ENCODE measurements at regions not wholly inside any gene's neighbourhood (a gene's known extent, or its start where the extent isn't known, plus 50 kb on each side); places are given as distances from the start of the nearest gene placed in this dataset.
A peak's percentile ranks its signal among the peaks of the same experiment; 100 is the strongest.

GRCh38 chr2:71742953-71743601, 289.7 kb downstream of the DYSF start:
- peak overlapping the region in 2 of 5 donors; percentile 39 to 74 for H3K27ac ChIP-seq
- peak in 1 of 2 donors; percentile 68 for DNase-seq
- 59 to 76% (median 70%) methylated on average over 16 of the region's 16 CpGs for WGBS, 5 donors
- H3K36me3 ChIP-seq: no peaks in the 10 kb centered on the region
- H3K4me3 ChIP-seq: no peak overlapping the region
- H3K9me3 ChIP-seq: no peaks in the 10 kb centered on the region
- no peaks in the 10 kb centered on the region for H3K27me3 ChIP-seq
- TF ChIP-seq POLR2A (IDR thresholded peaks at IDR 0.05) (no peak), EP300 (IDR thresholded peaks at IDR 0.05) (no peak), CTCF (IDR thresholded peaks at IDR 0.05) (no peak), POLR2AphosphoS5 (IDR thresholded peaks at IDR 0.05) (peak in 1 of 3 donors; percentile 29)
- intact Hi-C loops (cut with DNase I; ENCODE audit: low total_unique reads): no loop called here
- H3K4me1 ChIP-seq: peaks cover 12 to 26% (median 20%) of the 10 kb centered on the region in 4 donors

GRCh38 chr2:71736986-71737385, 283.6 kb downstream of the DYSF start:
- no peak for TF ChIP-seq CTCF (IDR thresholded peaks at IDR 0.05)
- TF ChIP-seq EP300 (IDR thresholded peaks at IDR 0.05): no peak
- no peak for TF ChIP-seq POLR2A (IDR thresholded peaks at IDR 0.05)
- TF ChIP-seq POLR2AphosphoS5 (IDR thresholded peaks at IDR 0.05): no peak
- Histone ChIP-seq H3K4me1 (peaks cover 0 to 5% (median 0%) of the 10 kb centered on the region in 4 donors), H3K27me3 (no peaks in the 10 kb centered on the region), H3K36me3 (no peaks in the 10 kb centered on the region), H3K27ac (no peak overlapping the region), H3K9me3 (no peaks in the 10 kb centered on the region), H3K4me3 (no peak overlapping the region)
- intact Hi-C loops (cut with DNase I; ENCODE audit: low total_unique reads): no loop called here
- 77 to 88% (median 81%) methylated on average over 4 of the region's 4 CpGs for WGBS, 5 donors
- no peak for DNase-seq

- DNase-seq: no peak
- no peak overlapping the region for H3K27ac ChIP-seq
- TF ChIP-seq EP300 (IDR thresholded peaks at IDR 0.05): no peak
- TF ChIP-seq CTCF (IDR thresholded peaks at IDR 0.05): no peak
- no peak for TF ChIP-seq POLR2A (IDR thresholded peaks at IDR 0.05)
- TF ChIP-seq POLR2AphosphoS5 (IDR thresholded peaks at IDR 0.05): no peak
- intact Hi-C loops (cut with DNase I; ENCODE audit: low total_unique reads): no loop called here
- no peak overlapping the region for H3K4me3 ChIP-seq
- no peaks in the 10 kb centered on the region for H3K9me3 ChIP-seq
- peaks cover 0 to 5% (median 0%) of the 10 kb centered on the region in 4 donors for H3K4me1 ChIP-seq
- no peaks in the 10 kb centered on the region for H3K27me3 ChIP-seq
- H3K36me3 ChIP-seq: no peaks in the 10 kb centered on the region
- WGBS, 5 donors: 60 to 66% (median 64%) methylated on average over 13 of the region's 13 CpGs
Observed at GRCh38 chr2:71736091-71736861, 282.9 kb downstream of the DYSF start.

Small RNAs in the stretch of these regions (small RNA-seq; reads per million reads assigned to genes)
- 0 reads per million in 4 donors for gene RPS20P10

Data from stomach (tissue), 8 donors.